Heart left ventricle (tissue), 16 donors: ENCODE measurements at regions not wholly inside any gene's neighbourhood (a gene's known extent, or its start where the extent isn't known, plus 50 kb on each side); places are given as distances from the start of the nearest gene placed in this dataset.

Source experiments
- ATAC-seq, 4 donors: fragments of 200-7000 bp; cut with Tn5 transposase; one replicate each; pipeline ENCODE4 v1.9.1; 2020 to 2022; ENCODE audit warnings: moderate library complexity in 4 of 4, mild to moderate bottlenecking in 3 of 4, moderate number of reproducible peaks in 1 of 4
- DNase-seq, 5 donors: peaks; one replicate each; pipeline ENCODE4 v3.0.0-alpha.2; 2020
- H3K27ac ChIP-seq, 12 donors: fragments of 200-600 bp; sonication (generic) in 4 of 12; one replicate each; pipeline versions ENCODE4 v1.5.0 to v1.8.0; 2016 to 2022; ENCODE audit warnings: mild to moderate bottlenecking in 2 of 12
- H3K27me3 ChIP-seq, 9 donors: fragments of 200-600 bp; sonication (generic) in 2 of 9; one replicate each; pipeline versions ENCODE4 v1.5.1 to v1.8.0; 2016 to 2022; ENCODE audit warnings: mild to moderate bottlenecking in 3 of 9
- H3K36me3 ChIP-seq, 9 donors: fragments of 200-600 bp; sonication (generic) in 2 of 9; one replicate each; pipeline versions ENCODE4 v1.5.0 to v1.8.0; 2018 to 2022; ENCODE audit warnings: mild to moderate bottlenecking in 2 of 9
- H3K4me1 ChIP-seq, 12 donors: fragments of 200-600 bp; sonication (generic) in 4 of 12; one replicate each; pipeline versions ENCODE4 v1.5.0 to v1.8.0; 2016 to 2022; ENCODE audit warnings: mild to moderate bottlenecking in 3 of 12
- H3K4me3 ChIP-seq, 12 donors: fragments of 200-600 bp; sonication (generic) in 4 of 12; one replicate each; pipeline versions ENCODE4 v1.5.0 to v1.8.0; 2017 to 2022; ENCODE audit warnings: mild to moderate bottlenecking in 9 of 12, moderate library complexity in 4 of 12
- H3K9me3 ChIP-seq, 12 donors: fragments of 200-600 bp; sonication (generic) in 4 of 12; one replicate each; pipeline versions ENCODE4 v1.5.0 to v1.8.0; 2016 to 2022; ENCODE audit warnings: mild to moderate bottlenecking in 1 of 12
- POLR2A ChIP-seq, 2 donors: fragments of 450-650 bp; IDR thresholded peaks; one replicate each; pipeline ENCODE4 v1.6.1; 2017; ENCODE audit warnings: antibody characterized with exemption in 2 of 2, mild to moderate bottlenecking in 2 of 2, moderate library complexity in 2 of 2
- WGBS, 4 donors: extraction: QIAGEN DNeasy Blood & Tissue Kit in 2 of 4; methylation state at CpG; one replicate each; pipeline versions ENCODE4 v1.1.5 to v1.1.7; 2013 to 2018; 5-methylcytosine and 5-hydroxymethylcytosine counted together
- intact Hi-C, 10 donors: fragments of 100-400 bp; cut with DNase I; formaldehyde crosslinking; loops; one replicate each; pipeline versions ENCODE4 v1.11.1 to v1.14.2; 2022
- TF ChIP-seq, protein P1 (sequence below), 12 donors: fragments of 200-600 bp; sonication (generic) in 4 of 12; IDR thresholded peaks; one replicate each; pipeline versions ENCODE4 v1.5.0 to v1.8.0; 2018 to 2022; ENCODE audit warnings: antibody characterized with exemption in 12 of 12, mild to moderate bottlenecking in 5 of 12
- donor health status: ischemic (EF 13 %, LVEDD 7.1; RV severe dilation, severe dysfunction).
- donor health status: healthy with polysubstance abuse.
- donor health status: DM: no; HTN: yes; CAD: no.
- donor health status: DM: no; HTN: no; CAD: no.
- donor health status: ischemic (EF 25% LVEDD 6.9; RV normal size, moderate dysfunction).
- donor health status: ischemic (EF 25% LVEDD 5.7; RV mildly dilated, moderate dysfunction).
- donor health status: healthy.
- donor health status: DM: yes; HTN: yes; CAD: no.
- donor health status: ischemic (EF 35%, LVEDD 5.7; RV mildly dilated, moderate dysfunction).
- donor health status: nonischemic (EF 11% LVEDD 7.7; RV severe dilation, severe dysfunction).
- donor health status: DM: yes; HTN: yes; CAD: no.
- donor health status: PGD.
- donor health status: ischemic (EF 29% LVEDD 5.4; RV normal size, mild dysfunction).
- donor health status: nonischemic (EF 23%, LVEDD 6.1; RV moderate dilation, normal function).

DNA sequence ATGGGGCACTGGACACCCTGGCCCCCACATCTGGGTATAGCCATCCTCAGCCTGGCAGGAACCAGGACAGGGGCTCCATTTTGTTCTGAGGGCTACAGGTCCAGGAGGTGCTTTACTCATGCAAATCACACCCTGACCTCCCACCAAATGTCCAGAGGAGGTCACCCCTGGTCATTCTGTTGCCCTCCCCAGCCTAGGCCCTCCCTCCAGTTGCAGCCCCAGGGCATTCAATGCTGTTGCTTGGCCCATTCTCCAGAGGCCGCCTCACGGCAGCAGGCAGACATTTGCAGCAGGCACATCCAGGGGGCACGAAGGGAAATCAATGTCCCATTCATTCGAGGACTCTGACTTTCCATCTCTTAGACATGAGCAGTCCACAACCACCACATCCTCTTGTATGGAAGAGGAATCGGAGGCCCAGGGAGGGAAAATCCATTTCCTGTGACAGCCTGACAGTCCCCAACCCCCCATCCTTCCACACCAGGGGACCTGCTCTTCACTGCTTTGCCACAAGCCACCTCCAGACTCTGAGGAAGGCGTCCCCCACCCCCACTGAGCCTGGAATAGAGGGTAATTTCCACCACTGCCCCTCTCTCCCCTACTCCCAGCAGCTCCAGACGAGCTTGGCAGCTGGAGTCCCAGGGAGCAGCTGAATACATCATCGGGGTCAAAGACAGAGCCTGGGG lies 76.2 kb upstream of the UNC5B start:
- ATAC-seq (no peak), DNase-seq (no peak)
- Histone ChIP-seq H3K9me3 (no peaks in the 10 kb centered on the region), H3K4me3 (no peak overlapping the region), H3K4me1 (peaks cover 0 to 10% (median 0%) of the 10 kb centered on the region in 12 donors), H3K36me3 (no peaks in the 10 kb centered on the region), H3K27ac (no peak overlapping the region), H3K27me3 (peaks cover 0 to 13% (median 0%) of the 10 kb centered on the region in 9 donors)
- WGBS, 4 donors, result 75 to 84% (median 78%) methylated on average over 7 to 8 of the region's 8 CpGs
- intact Hi-C loops, result no loop called here
- no peak for TF ChIP-seq POLR2A (IDR thresholded peaks at IDR 0.05)
- TF ChIP-seq, protein P1, sequence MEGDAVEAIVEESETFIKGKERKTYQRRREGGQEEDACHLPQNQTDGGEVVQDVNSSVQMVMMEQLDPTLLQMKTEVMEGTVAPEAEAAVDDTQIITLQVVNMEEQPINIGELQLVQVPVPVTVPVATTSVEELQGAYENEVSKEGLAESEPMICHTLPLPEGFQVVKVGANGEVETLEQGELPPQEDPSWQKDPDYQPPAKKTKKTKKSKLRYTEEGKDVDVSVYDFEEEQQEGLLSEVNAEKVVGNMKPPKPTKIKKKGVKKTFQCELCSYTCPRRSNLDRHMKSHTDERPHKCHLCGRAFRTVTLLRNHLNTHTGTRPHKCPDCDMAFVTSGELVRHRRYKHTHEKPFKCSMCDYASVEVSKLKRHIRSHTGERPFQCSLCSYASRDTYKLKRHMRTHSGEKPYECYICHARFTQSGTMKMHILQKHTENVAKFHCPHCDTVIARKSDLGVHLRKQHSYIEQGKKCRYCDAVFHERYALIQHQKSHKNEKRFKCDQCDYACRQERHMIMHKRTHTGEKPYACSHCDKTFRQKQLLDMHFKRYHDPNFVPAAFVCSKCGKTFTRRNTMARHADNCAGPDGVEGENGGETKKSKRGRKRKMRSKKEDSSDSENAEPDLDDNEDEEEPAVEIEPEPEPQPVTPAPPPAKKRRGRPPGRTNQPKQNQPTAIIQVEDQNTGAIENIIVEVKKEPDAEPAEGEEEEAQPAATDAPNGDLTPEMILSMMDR (IDR thresholded peaks at IDR 0.05), result no peak

DNA sequence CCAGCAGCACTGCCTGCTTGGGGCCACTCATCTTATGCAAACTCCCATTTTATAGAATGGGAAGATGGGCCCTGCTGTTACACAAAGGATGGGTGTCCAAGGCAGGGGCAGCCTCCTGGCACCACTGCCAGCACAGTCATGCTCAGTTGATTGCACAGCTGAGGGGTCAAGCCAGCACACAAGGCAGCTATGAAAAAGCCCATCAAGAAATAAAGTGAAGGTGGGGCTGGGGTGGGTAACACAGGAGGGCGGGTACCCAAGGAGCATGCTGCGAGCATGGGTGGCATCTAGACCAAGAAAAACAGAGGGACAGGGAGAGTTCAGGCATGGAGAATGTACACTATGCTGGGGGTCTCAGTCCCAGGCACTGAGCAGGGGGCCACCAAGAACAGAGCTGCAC lies 74.7 kb upstream of the UNC5B start:
- peaks cover 0 to 6% (median 0%) of the 10 kb centered on the region in 9 donors for H3K27me3 ChIP-seq
- no peaks in the 10 kb centered on the region for H3K9me3 ChIP-seq
- H3K27ac ChIP-seq, result no peak overlapping the region
- no peak for TF ChIP-seq POLR2A (IDR thresholded peaks at IDR 0.05)
- TF ChIP-seq, protein P1 (IDR thresholded peaks at IDR 0.05), result no peak
- intact Hi-C loops, result no loop called here
- WGBS, 4 donors, result 96 to 99% (median 98%) methylated on average over 2 of the region's 2 CpGs
- ATAC-seq, result no peak
- H3K4me3 ChIP-seq, result no peak overlapping the region
- DNase-seq, result no peak
- H3K36me3 ChIP-seq, result no peaks in the 10 kb centered on the region
- peaks cover 0 to 10% (median 0%) of the 10 kb centered on the region in 12 donors for H3K4me1 ChIP-seq

- DNase-seq (peak in 2 of 5 donors; percentile 39 to 52), ATAC-seq (peak in 2 of 4 donors; percentile 31 to 55)
- intact Hi-C loops, result no loop called here
- 29 to 53% (median 41%) methylated on average over 13 to 14 of the region's 14 CpGs for WGBS, 4 donors
- Histone ChIP-seq H3K4me1 (peaks cover 0 to 11% (median 1%) of the 10 kb centered on the region in 12 donors), H3K27me3 (peaks cover 0 to 6% (median 0%) of the 10 kb centered on the region in 9 donors), H3K36me3 (no peaks in the 10 kb centered on the region), H3K4me3 (no peak overlapping the region), H3K27ac (no peak overlapping the region), H3K9me3 (no peaks in the 10 kb centered on the region)
- TF ChIP-seq POLR2A (IDR thresholded peaks at IDR 0.05), result no peak
- TF ChIP-seq, protein P1 (IDR thresholded peaks at IDR 0.05), result no peak
Measured at GRCh38 chr10:71138166-71138830, 74.1 kb upstream of the UNC5B start.

DNA sequence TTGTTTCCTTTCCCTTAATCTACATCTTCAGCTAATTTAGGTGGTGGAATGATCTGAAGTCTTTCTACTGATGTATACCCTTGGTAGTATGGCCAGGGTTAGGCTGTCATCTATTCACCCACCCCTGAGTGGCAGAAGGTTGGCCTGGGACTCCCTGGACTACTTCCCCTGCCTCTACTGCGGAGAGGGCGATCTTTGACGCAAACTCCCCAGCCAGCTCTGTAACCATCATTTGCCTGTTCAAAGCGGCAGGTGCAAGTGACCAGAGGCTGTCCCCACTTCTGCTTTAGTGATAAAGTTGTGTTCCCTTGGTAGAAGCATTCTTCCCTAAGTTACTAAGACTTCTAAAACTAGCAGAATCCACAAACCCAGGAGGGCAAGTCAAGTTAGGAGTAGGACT lies 70.8 kb upstream of the UNC5B start:
- intact Hi-C loops, result no loop called here
- DNase-seq, result no peak

More for the DNA sequence above, 70.8 kb upstream of the UNC5B start:
- Histone ChIP-seq H3K36me3 (no peaks in the 10 kb centered on the region), H3K9me3 (no peaks in the 10 kb centered on the region), H3K4me1 (peaks cover 0 to 14% (median 2%) of the 10 kb centered on the region in 12 donors), H3K27ac (no peak overlapping the region), H3K4me3 (no peak overlapping the region), H3K27me3 (peaks cover 0 to 6% (median 0%) of the 10 kb centered on the region in 9 donors)
- 93 to 99% (median 98%) methylated on average over 4 of the region's 4 CpGs for WGBS, 4 donors
- TF ChIP-seq, protein P1 (IDR thresholded peaks at IDR 0.05), result no peak
- TF ChIP-seq POLR2A (IDR thresholded peaks at IDR 0.05), result no peak
- ATAC-seq, result no peak
